Left cardiac atrium (tissue), 4 donors: ENCODE measurements at regions not wholly inside any gene's neighbourhood (a gene's known extent, or its start where the extent isn't known, plus 50 kb on each side); places are given as distances from the start of the nearest gene placed in this dataset.
"Not testable (repeated sequence)": the region's sequence is repeated elsewhere in the genome, so short reads cannot be mapped to it uniquely, and the experiment has no call there.

ENCODE experiments used
- ATAC-seq, 2 donors: fragments of 200-7000 bp; cut with Tn5 transposase; one replicate each; pipeline ENCODE4 v1.9.1; 2020; ENCODE audit warnings: mild to moderate bottlenecking in 2 of 2, moderate library complexity in 2 of 2
- DNase-seq: peaks from one replicate; pipeline ENCODE4 v3.0.0-alpha.2; 2020
- intact Hi-C, 2 donors: fragments of 100-400 bp; cut with DNase I; formaldehyde crosslinking; loops; one replicate each; pipeline versions ENCODE4 v1.14.1 to v1.15.1; 2022 to 2023
- donor health status: DM: no; HTN: yes; CAD: no.
- donor health status: DM: no; HTN: yes; CAD: no; lungs with severe emphysema.
- donor health status: DM: yes; HTN: yes; CAD: no.
- donor health status: Dilated cardiomyopathy.

GRCh38 chr4:188349569-188349968 is 210.3 kb downstream of the TRIML1 start:
- not testable (repeated sequence) for DNase-seq

GRCh38 chr4:188363196-188363595 is 224.0 kb downstream of the TRIML1 start:
- intact Hi-C loops, result no loop called here
- ATAC-seq (no peak), DNase-seq (no peak)

More at GRCh38 chr4:188349569-188349968, 210.3 kb downstream of the TRIML1 start:
- ATAC-seq, intact Hi-C loops: not testable (repeated sequence)

GRCh38 chr4:188370777-188371176 is 231.5 kb downstream of the TRIML1 start:
- intact Hi-C loops, result no loop called here

GRCh38 chr4:188372058-188372457 is 232.8 kb downstream of the TRIML1 start:
- intact Hi-C loops, result no loop called here
- no peak for ATAC-seq
- DNase-seq, result no peak

More at GRCh38 chr4:188370777-188371176, 231.5 kb downstream of the TRIML1 start:
- no peak for ATAC-seq
- no peak for DNase-seq

GRCh38 chr4:188372829-188373228 is 233.6 kb downstream of the TRIML1 start:
- no peak for DNase-seq
- intact Hi-C loops, result no loop called here
- ATAC-seq, result peak; percentile 65 to 88

- DNase-seq, result no peak
- intact Hi-C loops, result no loop called here
- no peak for ATAC-seq
Measured at GRCh38 chr4:188374871-188375270, 235.6 kb downstream of the TRIML1 start.

- intact Hi-C loops, result no loop called here
- DNase-seq (no peak), ATAC-seq (no peak)
Measured at GRCh38 chr4:188377816-188378215, 238.6 kb downstream of the TRIML1 start.

GRCh38 chr4:188383180-188383579 is 243.9 kb downstream of the TRIML1 start:
- DNase-seq (no peak), ATAC-seq (no peak)
- intact Hi-C loops, result no loop called here

GRCh38 chr4:188387179-188387791 is 248.0 kb downstream of the TRIML1 start:
- no peak for DNase-seq
- intact Hi-C loops, result no loop called here
- ATAC-seq, result no peak

GRCh38 chr4:188391349-188391748 is 252.1 kb downstream of the TRIML1 start:
- DNase-seq, intact Hi-C loops, ATAC-seq: not testable (repeated sequence)

- intact Hi-C loops, result no loop called here
- DNase-seq, result no peak
- ATAC-seq, result no peak
Measured at GRCh38 chr4:188396037-188396436, 256.8 kb downstream of the TRIML1 start.

- ATAC-seq, result no peak
- intact Hi-C loops, result no loop called here
- no peak for DNase-seq
Measured at GRCh38 chr4:188399834-188400233, 260.6 kb downstream of the TRIML1 start.

- intact Hi-C loops, result no loop called here
- DNase-seq (no peak), ATAC-seq (no peak)
Measured at GRCh38 chr4:188400451-188400850, 261.2 kb downstream of the TRIML1 start.

- intact Hi-C loops, result no loop called here
- DNase-seq, result no peak
- no peak for ATAC-seq
Measured at GRCh38 chr4:188403272-188403671, 264.0 kb downstream of the TRIML1 start.

- DNase-seq, intact Hi-C loops: not testable (repeated sequence)
- peak in 1 of 2 donors; percentile 57 for ATAC-seq
Measured at GRCh38 chr4:188405071-188405835, 266.0 kb downstream of the TRIML1 start.

- intact Hi-C loops, result no loop called here
- DNase-seq, result no peak
- peak in 1 of 2 donors; percentile 68 for ATAC-seq
Measured at GRCh38 chr4:188408244-188409030, 269.2 kb downstream of the TRIML1 start.

- intact Hi-C loops, result no loop called here
- DNase-seq, result no peak
- ATAC-seq, result no peak
Measured at GRCh38 chr4:188409851-188410250, 270.6 kb downstream of the TRIML1 start.

GRCh38 chr4:188411805-188412204 is 272.6 kb downstream of the TRIML1 start:
- no peak for DNase-seq
- ATAC-seq, result no peak
- intact Hi-C loops, result no loop called here

GRCh38 chr4:188412499-188412898 is 273.3 kb downstream of the TRIML1 start:
- ATAC-seq, result no peak
- DNase-seq, result no peak
- intact Hi-C loops, result no loop called here

- intact Hi-C loops, result no loop called here
- no peak for DNase-seq
- ATAC-seq, result no peak
Measured at GRCh38 chr4:188414441-188414840, 275.2 kb downstream of the TRIML1 start.
